ENCODE measurements at regions not wholly inside any gene's neighbourhood (a gene's known extent, or its start where the extent isn't known, plus 50 kb on each side); places are given as distances from the start of the nearest gene placed in this dataset.

DNA sequence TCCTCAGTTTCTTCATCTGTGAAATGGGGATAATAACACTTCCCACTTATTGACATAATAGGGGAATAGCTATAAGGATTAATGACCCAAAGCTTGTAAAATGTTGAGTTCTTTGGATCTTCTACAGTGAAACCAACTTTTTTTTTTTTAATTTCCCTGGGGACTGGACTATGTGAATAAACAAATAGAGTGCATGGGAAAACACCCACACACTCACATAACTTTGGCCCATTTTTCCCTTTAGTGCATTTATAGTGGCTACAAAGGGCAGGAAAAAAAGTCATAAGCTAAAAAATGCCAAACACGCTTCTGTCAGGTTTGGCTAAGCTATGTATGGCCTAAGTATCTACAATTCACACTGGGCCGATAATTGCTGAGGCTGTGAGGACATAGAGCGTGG, 406.2 kb upstream of the JAG1 start:
- H3K4me1 ChIP-seq (ENCODE audit: control insufficient read depth, insufficient read depth, low read length, unreplicated experiment), result no peaks in the 10 kb centered on the region
- H3K79me2 ChIP-seq (ENCODE audit: control insufficient read depth, insufficient read depth, low read length, unreplicated experiment), result no peaks in the 10 kb centered on the region
- no peak overlapping the region for H2AFZ ChIP-seq (ENCODE audit: low read length, unreplicated experiment)
- no peak overlapping the region for H3K27ac ChIP-seq (ENCODE audit: low read depth, low read length)
- H3K36me3 ChIP-seq (ENCODE audit: insufficient read depth, low read length), result no peaks in the 10 kb centered on the region
- H3K4me3 ChIP-seq (ENCODE audit: low read depth, low read length), result no peak overlapping the region
- no peaks in the 10 kb centered on the region for H3K27me3 ChIP-seq (ENCODE audit: insufficient read depth, low read length)

GRCh38 chr20:11080781-11081377, 407.1 kb upstream of the JAG1 start:
- no peak overlapping the region for H3K27ac ChIP-seq (ENCODE audit: low read depth, low read length)
- H3K4me3 ChIP-seq (ENCODE audit: low read depth, low read length), result no peak overlapping the region
- H3K36me3 ChIP-seq (ENCODE audit: insufficient read depth, low read length), result no peaks in the 10 kb centered on the region
- H2AFZ ChIP-seq (ENCODE audit: low read length, unreplicated experiment), result no peak overlapping the region
- H3K27me3 ChIP-seq (ENCODE audit: insufficient read depth, low read length), result no peaks in the 10 kb centered on the region
- no peaks in the 10 kb centered on the region for H3K79me2 ChIP-seq (ENCODE audit: control insufficient read depth, insufficient read depth, low read length, unreplicated experiment)
- no peaks in the 10 kb centered on the region for H3K4me1 ChIP-seq (ENCODE audit: control insufficient read depth, insufficient read depth, low read length, unreplicated experiment)

GRCh38 chr20:11083841-11084240, 410.0 kb upstream of the JAG1 start:
- H3K4me3 ChIP-seq (ENCODE audit: low read depth, low read length), result no peak overlapping the region
- H3K79me2 ChIP-seq (ENCODE audit: control insufficient read depth, insufficient read depth, low read length, unreplicated experiment), result no peaks in the 10 kb centered on the region
- H3K4me1 ChIP-seq (ENCODE audit: control insufficient read depth, insufficient read depth, low read length, unreplicated experiment), result no peaks in the 10 kb centered on the region
- H2AFZ ChIP-seq (ENCODE audit: low read length, unreplicated experiment), result no peak overlapping the region
- no peaks in the 10 kb centered on the region for H3K36me3 ChIP-seq (ENCODE audit: insufficient read depth, low read length)
- H3K27me3 ChIP-seq (ENCODE audit: insufficient read depth, low read length), result no peaks in the 10 kb centered on the region
- no peak overlapping the region for H3K27ac ChIP-seq (ENCODE audit: low read depth, low read length)

GRCh38 chr20:11084508-11084907, 410.7 kb upstream of the JAG1 start:
- H3K36me3 ChIP-seq (ENCODE audit: insufficient read depth, low read length), result no peaks in the 10 kb centered on the region
- H3K27ac ChIP-seq (ENCODE audit: low read depth, low read length), result no peak overlapping the region
- H3K27me3 ChIP-seq (ENCODE audit: insufficient read depth, low read length), result no peaks in the 10 kb centered on the region
- H3K4me3 ChIP-seq (ENCODE audit: low read depth, low read length), result no peak overlapping the region
- H3K79me2 ChIP-seq (ENCODE audit: control insufficient read depth, insufficient read depth, low read length, unreplicated experiment), result no peaks in the 10 kb centered on the region
- no peaks in the 10 kb centered on the region for H3K4me1 ChIP-seq (ENCODE audit: control insufficient read depth, insufficient read depth, low read length, unreplicated experiment)
- H2AFZ ChIP-seq (ENCODE audit: low read length, unreplicated experiment), result no peak overlapping the region

DNA sequence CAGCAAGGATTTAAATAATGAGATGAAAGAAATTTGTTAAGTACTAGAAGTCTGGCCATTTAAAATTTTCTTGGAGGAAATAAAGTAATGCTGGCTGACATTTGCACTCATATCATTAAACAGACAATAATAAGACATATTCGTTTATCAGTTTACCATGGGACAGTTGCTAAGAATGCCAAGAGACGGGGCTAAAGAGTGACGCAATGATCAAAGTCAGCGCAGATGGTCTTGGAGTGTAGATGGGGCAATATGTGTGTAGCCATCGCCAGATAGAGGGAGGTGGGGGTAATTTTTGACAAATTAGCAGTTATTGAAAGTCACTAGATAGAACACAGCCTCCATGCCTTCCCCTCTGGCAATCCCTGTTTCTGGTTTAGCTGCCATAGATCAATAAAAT, 413.2 kb upstream of the JAG1 start:
- Histone ChIP-seq H2AFZ (ENCODE audit: low read length, unreplicated experiment) (no peak overlapping the region), H3K27me3 (ENCODE audit: insufficient read depth, low read length) (no peaks in the 10 kb centered on the region), H3K27ac (ENCODE audit: low read depth, low read length) (no peak overlapping the region), H3K79me2 (ENCODE audit: control insufficient read depth, insufficient read depth, low read length, unreplicated experiment) (no peaks in the 10 kb centered on the region), H3K36me3 (ENCODE audit: insufficient read depth, low read length) (no peaks in the 10 kb centered on the region), H3K4me1 (ENCODE audit: control insufficient read depth, insufficient read depth, low read length, unreplicated experiment) (peaks cover 6% of the 10 kb centered on the region), H3K4me3 (ENCODE audit: low read depth, low read length) (no peak overlapping the region)

DNA sequence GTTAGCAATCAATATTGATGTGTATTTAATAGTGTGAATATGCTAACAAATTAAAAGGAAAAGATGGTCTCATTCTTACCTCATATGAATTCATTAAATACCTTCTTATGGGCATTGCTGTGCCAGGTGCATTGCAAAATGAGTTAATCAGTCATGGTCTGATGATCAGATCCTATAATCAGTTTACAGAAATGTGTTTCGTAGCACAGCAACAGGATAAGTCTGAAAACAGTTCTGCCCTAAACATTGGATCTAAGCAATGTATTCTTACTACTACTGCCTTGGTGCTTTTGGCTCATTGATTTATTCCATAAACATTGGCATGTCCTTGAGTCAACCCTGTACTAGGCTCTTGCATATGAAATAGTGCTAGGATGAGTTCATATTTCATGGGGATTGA, 417.0 kb upstream of the JAG1 start:
- Histone ChIP-seq H3K79me2 (ENCODE audit: control insufficient read depth, insufficient read depth, low read length, unreplicated experiment) (no peaks in the 10 kb centered on the region), H3K4me1 (ENCODE audit: control insufficient read depth, insufficient read depth, low read length, unreplicated experiment) (peaks cover 6% of the 10 kb centered on the region), H2AFZ (ENCODE audit: low read length, unreplicated experiment) (peak overlapping the region; percentile 41), H3K4me3 (ENCODE audit: low read depth, low read length) (0 out of 2 replicates have a peak overlapping the region, but pooled peaks have one; percentile 21), H3K27ac (ENCODE audit: low read depth, low read length) (peak overlapping the region; percentile 58), H3K36me3 (ENCODE audit: insufficient read depth, low read length) (no peaks in the 10 kb centered on the region), H3K27me3 (ENCODE audit: insufficient read depth, low read length) (no peaks in the 10 kb centered on the region)

DNA sequence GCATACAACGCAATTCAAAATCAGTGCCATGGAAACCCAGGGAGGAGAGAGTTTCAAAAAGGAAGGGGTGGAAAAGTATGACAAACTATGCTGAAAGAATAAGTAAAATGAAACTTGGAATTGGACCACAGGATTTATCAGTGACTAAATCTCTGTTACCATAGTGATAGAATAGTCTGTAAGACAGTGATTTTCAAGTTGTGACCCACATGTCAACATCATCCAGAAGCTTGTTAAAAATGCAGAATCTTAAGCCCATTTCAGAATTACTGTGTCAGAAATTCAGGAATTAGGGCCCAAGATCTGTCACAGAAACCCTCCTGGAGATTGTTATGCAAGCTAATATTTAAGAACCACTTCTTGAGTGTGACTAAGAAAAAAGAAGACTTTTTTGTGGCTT, 417.7 kb upstream of the JAG1 start:
- peaks cover 6% of the 10 kb centered on the region for H3K4me1 ChIP-seq (ENCODE audit: control insufficient read depth, insufficient read depth, low read length, unreplicated experiment)
- 0 out of 2 replicates have a peak overlapping the region, but pooled peaks have one; percentile 21 for H3K4me3 ChIP-seq (ENCODE audit: low read depth, low read length)
- peak overlapping the region; percentile 58 for H3K27ac ChIP-seq (ENCODE audit: low read depth, low read length)
- H3K27me3 ChIP-seq (ENCODE audit: insufficient read depth, low read length), result no peaks in the 10 kb centered on the region
- H3K36me3 ChIP-seq (ENCODE audit: insufficient read depth, low read length), result no peaks in the 10 kb centered on the region
- peak overlapping the region; percentile 41 for H2AFZ ChIP-seq (ENCODE audit: low read length, unreplicated experiment)
- H3K79me2 ChIP-seq (ENCODE audit: control insufficient read depth, insufficient read depth, low read length, unreplicated experiment), result no peaks in the 10 kb centered on the region

DNA sequence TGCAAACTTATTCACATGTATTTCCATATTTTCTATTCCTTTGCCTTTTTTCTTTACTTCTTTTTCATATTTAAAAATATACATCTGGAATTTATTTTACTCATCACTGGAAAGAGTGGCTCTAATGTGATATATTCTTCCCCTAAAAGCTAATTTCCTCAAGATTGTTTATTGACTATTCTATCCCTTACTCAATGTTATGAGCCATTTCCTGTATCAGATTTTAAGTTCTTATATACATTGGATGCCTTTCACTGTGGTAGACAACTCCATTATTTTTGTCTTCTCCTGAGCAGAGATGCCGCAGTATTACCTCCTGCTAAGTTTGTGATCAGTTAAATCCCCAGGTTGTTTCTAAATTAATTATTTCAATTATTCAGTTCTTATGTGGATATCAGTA, 418.4 kb upstream of the JAG1 start:
- H3K27ac ChIP-seq (ENCODE audit: low read depth, low read length), result peak overlapping the region; percentile 3; the same call in 1 of the 2 replicates
- H3K27me3 ChIP-seq (ENCODE audit: insufficient read depth, low read length), result no peaks in the 10 kb centered on the region

GRCh38 chr20:11094196-11094595, 420.4 kb upstream of the JAG1 start:
- Histone ChIP-seq H3K79me2 (ENCODE audit: control insufficient read depth, insufficient read depth, low read length, unreplicated experiment) (no peaks in the 10 kb centered on the region), H3K4me1 (ENCODE audit: control insufficient read depth, insufficient read depth, low read length, unreplicated experiment) (peaks cover 6% of the 10 kb centered on the region), H2AFZ (ENCODE audit: low read length, unreplicated experiment) (no peak overlapping the region), H3K27me3 (ENCODE audit: insufficient read depth, low read length) (no peaks in the 10 kb centered on the region), H3K27ac (ENCODE audit: low read depth, low read length) (no peak overlapping the region), H3K36me3 (ENCODE audit: insufficient read depth, low read length) (no peaks in the 10 kb centered on the region), H3K4me3 (ENCODE audit: low read depth, low read length) (no peak overlapping the region)

More for the DNA sequence above, 418.4 kb upstream of the JAG1 start:
- Histone ChIP-seq H3K4me3 (ENCODE audit: low read depth, low read length) (no peak overlapping the region), H2AFZ (ENCODE audit: low read length, unreplicated experiment) (no peak overlapping the region), H3K79me2 (ENCODE audit: control insufficient read depth, insufficient read depth, low read length, unreplicated experiment) (no peaks in the 10 kb centered on the region), H3K36me3 (ENCODE audit: insufficient read depth, low read length) (no peaks in the 10 kb centered on the region), H3K4me1 (ENCODE audit: control insufficient read depth, insufficient read depth, low read length, unreplicated experiment) (peaks cover 6% of the 10 kb centered on the region)

GRCh38 chr20:11094711-11095110, 420.9 kb upstream of the JAG1 start:
- Histone ChIP-seq H2AFZ (ENCODE audit: low read length, unreplicated experiment) (no peak overlapping the region), H3K27ac (ENCODE audit: low read depth, low read length) (no peak overlapping the region), H3K36me3 (ENCODE audit: insufficient read depth, low read length) (no peaks in the 10 kb centered on the region), H3K79me2 (ENCODE audit: control insufficient read depth, insufficient read depth, low read length, unreplicated experiment) (no peaks in the 10 kb centered on the region), H3K4me1 (ENCODE audit: control insufficient read depth, insufficient read depth, low read length, unreplicated experiment) (peaks cover 6% of the 10 kb centered on the region), H3K4me3 (ENCODE audit: low read depth, low read length) (no peak overlapping the region), H3K27me3 (ENCODE audit: insufficient read depth, low read length) (no peaks in the 10 kb centered on the region)

DNA sequence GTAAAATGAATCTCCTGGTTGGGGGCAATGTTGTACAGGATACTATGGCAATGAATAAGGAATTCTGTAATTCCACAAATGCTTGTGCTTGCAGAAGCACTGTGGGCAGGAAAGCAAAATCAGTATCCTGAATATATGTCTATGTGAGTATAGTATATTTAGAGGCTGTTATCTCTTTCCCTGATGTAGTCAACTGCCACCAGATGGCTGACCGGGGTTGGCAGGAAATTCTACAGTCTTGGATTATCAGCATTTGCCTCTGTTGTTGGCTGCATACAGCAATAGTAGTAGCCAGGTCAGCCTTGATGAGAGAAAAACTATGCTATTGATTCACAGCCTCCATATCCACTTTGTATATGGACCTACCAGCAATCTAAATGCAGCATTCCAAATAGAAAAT, 425.1 kb upstream of the JAG1 start:
- Histone ChIP-seq H3K4me1 (ENCODE audit: control insufficient read depth, insufficient read depth, low read length, unreplicated experiment) (peaks cover 7% of the 10 kb centered on the region), H3K4me3 (ENCODE audit: low read depth, low read length) (no peak overlapping the region), H3K79me2 (ENCODE audit: control insufficient read depth, insufficient read depth, low read length, unreplicated experiment) (no peaks in the 10 kb centered on the region), H3K27me3 (ENCODE audit: insufficient read depth, low read length) (no peaks in the 10 kb centered on the region), H3K27ac (ENCODE audit: low read depth, low read length) (no peak overlapping the region), H2AFZ (ENCODE audit: low read length, unreplicated experiment) (no peak overlapping the region), H3K36me3 (ENCODE audit: insufficient read depth, low read length) (no peaks in the 10 kb centered on the region)
